PC-3 (cell line): ENCODE measurements at regions not wholly inside any gene's neighbourhood (a gene's known extent, or its start where the extent isn't known, plus 50 kb on each side); places are given as distances from the start of the nearest gene placed in this dataset.

Source experiments
- CTCF ChIP-seq: fragments of 300-600 bp; sonication (generic); conservative IDR thresholded peaks from 2 replicates; pipeline ENCODE4 v1.5.1; 2017; ENCODE audit warnings: antibody characterized with exemption, low read depth, mild to moderate bottlenecking, low read length
- EZH2 ChIP-seq: fragments of 300-600 bp; sonication (generic); IDR thresholded peaks from one replicate; pipeline ENCODE4 v1.6.1; 2017; ENCODE audit warnings: antibody characterized with exemption, mild to moderate bottlenecking, low read length; ENCODE audit not compliant: unreplicated experiment
- EZH2phosphoT487 ChIP-seq: fragments of 300-600 bp; sonication (generic); IDR thresholded peaks from 2 replicates; pipeline ENCODE4 v1.6.1; 2018; ENCODE audit warnings: mild to moderate bottlenecking, antibody characterized with exemption, low read length, borderline replicate concordance

- no peak for TF ChIP-seq EZH2
- TF ChIP-seq CTCF: no peak
- TF ChIP-seq EZH2phosphoT487: no peak
Observed at GRCh38 chr4:38582889-38583470, 81.0 kb upstream of the KLF3 start.
